Ammon's horn (tissue), 1 donor: ENCODE measurements at regions not wholly inside any gene's neighbourhood (a gene's known extent, or its start where the extent isn't known, plus 50 kb on each side); places are given as distances from the start of the nearest gene placed in this dataset.

Experiments
- DNase-seq: peaks from one replicate; pipeline ENCODE4 v3.0.0-alpha.2; 2016; ENCODE audit warnings: low spot score

DNA sequence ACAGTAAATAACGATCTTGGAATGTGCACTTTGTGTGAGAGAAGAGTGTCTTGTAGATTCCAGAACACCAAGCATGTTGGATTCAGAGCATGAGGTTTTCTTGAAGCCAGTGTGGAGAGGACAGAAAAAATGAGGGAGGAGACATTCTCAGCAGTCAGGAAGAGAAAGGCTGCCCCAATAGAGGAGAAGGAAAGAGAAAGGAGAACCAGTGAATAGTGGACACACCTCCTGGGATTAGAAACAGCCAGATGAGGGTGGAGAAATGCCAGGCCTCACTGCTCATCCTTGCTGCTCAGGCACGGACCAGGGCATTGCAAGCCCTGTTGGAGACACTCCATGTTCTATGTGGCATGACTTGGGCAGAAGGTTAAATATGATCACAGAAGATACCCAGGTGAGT, 69.0 kb upstream of the KAZN start:
- no peak for DNase-seq

- DNase-seq: no peak
These were observed 67.0 kb upstream of the KAZN start for GRCh38 chr1:14531519-14531918.

- no peak for DNase-seq
These were observed 62.7 kb upstream of the KAZN start for GRCh38 chr1:14535619-14536355.

DNA sequence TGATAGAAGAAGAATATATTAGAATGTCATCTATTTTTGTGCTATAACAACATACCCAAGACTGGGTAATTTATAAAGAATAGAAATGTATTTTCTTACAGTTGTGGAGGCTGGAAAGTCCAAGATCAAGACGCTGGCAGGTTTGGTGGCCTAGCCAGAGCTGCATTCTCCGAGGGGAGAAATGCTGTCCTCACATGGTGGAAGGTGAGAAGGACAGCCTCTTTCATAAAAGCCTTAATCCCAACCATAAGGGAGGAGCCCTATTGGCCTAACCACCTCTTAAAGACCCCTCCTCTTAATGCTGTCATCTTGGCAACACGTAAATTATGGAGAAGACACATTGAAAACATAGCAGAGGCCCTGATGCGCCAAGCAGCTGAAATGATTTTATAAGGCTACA, 60.1 kb upstream of the KAZN start:
- DNase-seq: no peak

GRCh38 chr1:14539309-14539708, 59.2 kb upstream of the KAZN start:
- no peak for DNase-seq

DNA sequence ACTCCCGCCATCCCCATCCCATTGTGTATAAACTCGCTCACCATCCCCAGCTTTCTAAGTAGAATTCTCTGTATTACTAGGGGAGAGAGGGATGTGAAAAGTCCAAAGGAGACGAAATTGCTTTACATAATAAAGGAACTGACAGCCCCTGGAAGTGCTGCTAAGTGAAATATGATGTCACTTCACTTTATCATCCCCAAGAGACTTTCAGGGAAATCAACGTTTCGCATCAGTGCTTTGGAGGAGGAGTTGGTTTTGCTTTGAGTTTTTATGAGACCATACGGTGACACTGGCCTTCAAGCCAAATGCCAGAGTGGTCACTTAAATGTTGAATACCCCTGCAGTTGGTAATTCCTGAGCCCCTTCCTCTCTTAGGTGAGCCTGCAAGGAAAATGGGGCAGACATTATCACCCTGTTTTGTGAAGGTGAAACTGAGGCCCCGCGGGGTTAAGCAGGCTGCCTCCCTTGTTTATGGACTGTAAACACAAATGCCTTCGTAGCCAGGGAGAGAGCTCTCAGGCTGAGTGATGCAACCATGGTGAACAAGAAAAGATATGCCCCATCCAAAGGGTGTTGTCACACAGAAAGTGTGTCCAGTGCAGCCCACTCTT, 58.4 kb upstream of the KAZN start:
- no peak for DNase-seq

GRCh38 chr1:14541348-14541747, 57.1 kb upstream of the KAZN start:
- DNase-seq: no peak

GRCh38 chr1:14543191-14543840, 55.2 kb upstream of the KAZN start:
- DNase-seq: no peak

DNA sequence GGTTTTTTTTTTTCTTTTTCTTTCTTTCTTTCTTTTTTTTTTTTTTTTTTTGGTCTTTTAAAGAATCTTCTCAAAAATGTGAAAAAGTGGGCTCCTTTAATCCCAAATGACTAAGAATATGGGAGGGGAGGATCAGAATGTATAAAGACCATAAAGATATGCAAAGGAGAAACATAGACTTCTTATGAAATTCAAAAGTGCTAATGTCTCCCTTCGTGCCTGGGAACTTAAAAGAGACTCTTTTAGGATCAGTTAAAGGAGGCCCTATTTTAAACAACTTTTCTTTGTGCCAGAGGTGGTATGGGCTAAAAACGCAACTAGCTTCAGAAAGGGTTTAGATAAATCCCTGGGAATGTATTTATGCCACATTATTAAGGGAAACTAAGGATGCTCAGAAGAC, 54.2 kb upstream of the KAZN start:
- DNase-seq: no peak

DNA sequence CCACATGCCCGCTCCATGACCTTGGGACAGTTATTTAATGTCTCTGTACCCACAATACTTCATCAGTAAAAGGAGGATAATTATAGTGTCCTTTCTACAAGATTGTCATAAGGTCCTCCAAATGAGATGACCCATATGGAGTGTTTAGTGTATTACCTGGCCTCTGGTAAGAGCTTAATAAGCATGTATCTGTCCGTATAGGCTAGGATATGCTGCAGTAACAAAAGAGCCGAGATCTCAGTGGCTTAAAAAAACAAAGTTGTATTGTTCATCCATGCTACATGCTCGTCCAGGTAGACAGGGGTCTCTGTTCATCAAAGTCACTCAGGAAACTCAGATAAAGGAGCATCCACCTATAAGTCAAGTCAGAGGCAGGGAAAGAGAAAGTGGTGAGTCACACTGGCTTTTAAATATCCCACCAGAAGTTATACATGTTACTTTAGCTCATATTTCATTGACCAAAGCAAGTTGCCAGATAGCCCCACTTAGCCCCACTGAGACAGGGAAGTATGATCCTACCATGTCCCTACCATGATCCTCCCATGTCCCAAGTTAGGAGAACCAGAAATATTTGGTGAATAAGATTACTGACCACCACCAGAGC, 53.0 kb upstream of the KAZN start:
- no peak for DNase-seq

DNA sequence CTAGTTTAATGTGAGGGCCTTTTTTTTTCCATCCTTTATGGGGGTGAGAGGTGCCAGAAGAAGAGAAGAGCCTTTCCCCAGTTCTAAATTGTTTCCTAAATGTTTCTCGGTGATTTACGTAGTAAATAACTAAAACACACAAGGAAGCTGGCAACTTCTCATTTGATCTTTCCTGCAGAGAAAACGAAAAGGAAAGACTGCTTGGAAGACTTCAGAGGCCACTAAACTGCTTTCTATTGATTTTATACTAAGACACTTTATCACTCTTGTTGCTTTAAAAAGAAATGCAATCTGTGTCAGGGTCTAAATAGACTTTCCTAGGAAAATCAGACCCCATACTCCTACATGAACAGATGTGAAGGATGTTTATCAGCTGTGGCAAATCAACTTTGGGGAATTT, 52.1 kb upstream of the KAZN start:
- DNase-seq: no peak
